ENCODE measurements at regions not wholly inside any gene's neighbourhood (a gene's known extent, or its start where the extent isn't known, plus 50 kb on each side); places are given as distances from the start of the nearest gene placed in this dataset.
"Not testable (repeated sequence)": the region's sequence is repeated elsewhere in the genome, so short reads cannot be mapped to it uniquely, and the experiment has no call there.

GRCh38 chr1:227508431-227508830, 54.9 kb upstream of the ZNF678 start:
- ATAC-seq: no peak
- TF ChIP-seq POLR2AphosphoS5 (IDR thresholded peaks at IDR 0.05; ENCODE audit: low read depth, low read length): no peak
- H3K36me3 ChIP-seq (ENCODE audit: control insufficient read depth, insufficient read depth, low read length): no peaks in the 10 kb centered on the region
- no peaks in the 10 kb centered on the region for H3K27me3 ChIP-seq (ENCODE audit: control insufficient read depth, insufficient read depth, low read length)
- no peaks in the 10 kb centered on the region for H3K9me3 ChIP-seq (ENCODE audit: control insufficient read depth, insufficient read depth, low read depth, low read length)
- BruUV-seq (replicated peaks): no TSS peak
- intact Hi-C loops (cut with micrococcal nuclease; ENCODE audit: unreplicated experiment): no loop called here
- H3K4me1 ChIP-seq (ENCODE audit: control insufficient read depth, insufficient read depth, low read length): no peaks in the 10 kb centered on the region
- no peak overlapping the region for H3K27ac ChIP-seq (ENCODE audit: low read length)
- H3K4me3 ChIP-seq (ENCODE audit: low read depth in 2 of 2, low read length in 2 of 2): no peak overlapping the region
- in situ Hi-C loops (cut with HindIII; ENCODE audit: low pct_unique_long_range_greater_than_20kb, low sequenced_read_pairs): no loop called here
- no peak for DNase-seq (ENCODE audit: low read depth, low spot score)
- ChIA-PET POLR2A (no interaction called here), CTCF (no interaction called here)

- DNase-seq (ENCODE audit: low read depth, low spot score); BruUV-seq (replicated peaks); H3K36me3 ChIP-seq (ENCODE audit: control insufficient read depth, insufficient read depth, low read length); H3K9me3 ChIP-seq (ENCODE audit: control insufficient read depth, insufficient read depth, low read depth, low read length); in situ Hi-C loops (cut with HindIII; ENCODE audit: low pct_unique_long_range_greater_than_20kb, low sequenced_read_pairs); POLR2A ChIA-PET; H3K27me3 ChIP-seq (ENCODE audit: control insufficient read depth, insufficient read depth, low read length); CTCF ChIA-PET; intact Hi-C loops (cut with micrococcal nuclease; ENCODE audit: unreplicated experiment); H3K27ac ChIP-seq (ENCODE audit: low read length); ATAC-seq; H3K4me1 ChIP-seq (ENCODE audit: control insufficient read depth, insufficient read depth, low read length); H3K4me3 ChIP-seq (ENCODE audit: low read depth in 2 of 2, low read length in 2 of 2): not testable (repeated sequence)
Observed at GRCh38 chr1:227506490-227507393, 56.6 kb upstream of the ZNF678 start.

GRCh38 chr1:227496045-227496444, 67.3 kb upstream of the ZNF678 start:
- intact Hi-C loops (cut with micrococcal nuclease; ENCODE audit: unreplicated experiment); H3K27ac ChIP-seq (ENCODE audit: low read length); BruUV-seq (replicated peaks); H3K4me1 ChIP-seq (ENCODE audit: control insufficient read depth, insufficient read depth, low read length); H3K9me3 ChIP-seq (ENCODE audit: control insufficient read depth, insufficient read depth, low read depth, low read length); CTCF ChIA-PET; ATAC-seq; H3K27me3 ChIP-seq (ENCODE audit: control insufficient read depth, insufficient read depth, low read length); H3K4me3 ChIP-seq (ENCODE audit: low read depth in 2 of 2, low read length in 2 of 2); DNase-seq (ENCODE audit: low read depth, low spot score); H3K36me3 ChIP-seq (ENCODE audit: control insufficient read depth, insufficient read depth, low read length); POLR2A ChIA-PET; in situ Hi-C loops (cut with HindIII; ENCODE audit: low pct_unique_long_range_greater_than_20kb, low sequenced_read_pairs): not testable (repeated sequence)

GRCh38 chr1:227493863-227494551, 69.3 kb upstream of the ZNF678 start:
- in situ Hi-C loops (cut with HindIII; ENCODE audit: low pct_unique_long_range_greater_than_20kb, low sequenced_read_pairs); intact Hi-C loops (cut with micrococcal nuclease; ENCODE audit: unreplicated experiment); H3K9me3 ChIP-seq (ENCODE audit: control insufficient read depth, insufficient read depth, low read depth, low read length); H3K27me3 ChIP-seq (ENCODE audit: control insufficient read depth, insufficient read depth, low read length); CTCF ChIA-PET; H3K4me3 ChIP-seq (ENCODE audit: low read depth in 2 of 2, low read length in 2 of 2); H3K4me1 ChIP-seq (ENCODE audit: control insufficient read depth, insufficient read depth, low read length); POLR2A ChIA-PET; BruUV-seq (replicated peaks); ATAC-seq; DNase-seq (ENCODE audit: low read depth, low spot score); H3K27ac ChIP-seq (ENCODE audit: low read length); H3K36me3 ChIP-seq (ENCODE audit: control insufficient read depth, insufficient read depth, low read length): not testable (repeated sequence)

GRCh38 chr1:227490478-227490877, 72.9 kb upstream of the ZNF678 start:
- BruUV-seq (replicated peaks): no TSS peak
- in situ Hi-C loops (cut with HindIII; ENCODE audit: low pct_unique_long_range_greater_than_20kb, low sequenced_read_pairs): no loop called here
- no peak for DNase-seq (ENCODE audit: low read depth, low spot score)

More at GRCh38 chr1:227490478-227490877, 72.9 kb upstream of the ZNF678 start:
- Histone ChIP-seq H3K27me3 (ENCODE audit: control insufficient read depth, insufficient read depth, low read length) (no peaks in the 10 kb centered on the region), H3K27ac (ENCODE audit: low read length) (no peak overlapping the region), H3K9me3 (ENCODE audit: control insufficient read depth, insufficient read depth, low read depth, low read length) (no peaks in the 10 kb centered on the region), H3K36me3 (ENCODE audit: control insufficient read depth, insufficient read depth, low read length) (no peaks in the 10 kb centered on the region), H3K4me3 (ENCODE audit: low read depth in 2 of 2, low read length in 2 of 2) (no peak overlapping the region), H3K4me1 (ENCODE audit: control insufficient read depth, insufficient read depth, low read length) (no peaks in the 10 kb centered on the region)
- CTCF ChIA-PET: no interaction called here
- POLR2A ChIA-PET: no interaction called here
- intact Hi-C loops (cut with micrococcal nuclease; ENCODE audit: unreplicated experiment): no loop called here
- TF ChIP-seq SIN3A (IDR thresholded peaks at IDR 0.05; ENCODE audit: borderline replicate concordance, insufficient read depth, low read depth, low read length): no peak
- no peak for TF ChIP-seq TCF7L2 (IDR thresholded peaks at IDR 0.05; ENCODE audit: low read depth, low read length)
- TF ChIP-seq POLR2AphosphoS5 (IDR thresholded peaks at IDR 0.05; ENCODE audit: low read depth, low read length): no peak
- no peak for TF ChIP-seq REST (IDR thresholded peaks at IDR 0.05; ENCODE audit: insufficient read depth in 1 of 2, low read depth in 2 of 2, low read length in 1 of 2)
- TF ChIP-seq, protein P1, sequence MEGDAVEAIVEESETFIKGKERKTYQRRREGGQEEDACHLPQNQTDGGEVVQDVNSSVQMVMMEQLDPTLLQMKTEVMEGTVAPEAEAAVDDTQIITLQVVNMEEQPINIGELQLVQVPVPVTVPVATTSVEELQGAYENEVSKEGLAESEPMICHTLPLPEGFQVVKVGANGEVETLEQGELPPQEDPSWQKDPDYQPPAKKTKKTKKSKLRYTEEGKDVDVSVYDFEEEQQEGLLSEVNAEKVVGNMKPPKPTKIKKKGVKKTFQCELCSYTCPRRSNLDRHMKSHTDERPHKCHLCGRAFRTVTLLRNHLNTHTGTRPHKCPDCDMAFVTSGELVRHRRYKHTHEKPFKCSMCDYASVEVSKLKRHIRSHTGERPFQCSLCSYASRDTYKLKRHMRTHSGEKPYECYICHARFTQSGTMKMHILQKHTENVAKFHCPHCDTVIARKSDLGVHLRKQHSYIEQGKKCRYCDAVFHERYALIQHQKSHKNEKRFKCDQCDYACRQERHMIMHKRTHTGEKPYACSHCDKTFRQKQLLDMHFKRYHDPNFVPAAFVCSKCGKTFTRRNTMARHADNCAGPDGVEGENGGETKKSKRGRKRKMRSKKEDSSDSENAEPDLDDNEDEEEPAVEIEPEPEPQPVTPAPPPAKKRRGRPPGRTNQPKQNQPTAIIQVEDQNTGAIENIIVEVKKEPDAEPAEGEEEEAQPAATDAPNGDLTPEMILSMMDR (IDR thresholded peaks at IDR 0.05): no peak
- ATAC-seq: no peak
